ENCODE measurements at regions not wholly inside any gene's neighbourhood (a gene's known extent, or its start where the extent isn't known, plus 50 kb on each side); places are given as distances from the start of the nearest gene placed in this dataset.

DNA sequence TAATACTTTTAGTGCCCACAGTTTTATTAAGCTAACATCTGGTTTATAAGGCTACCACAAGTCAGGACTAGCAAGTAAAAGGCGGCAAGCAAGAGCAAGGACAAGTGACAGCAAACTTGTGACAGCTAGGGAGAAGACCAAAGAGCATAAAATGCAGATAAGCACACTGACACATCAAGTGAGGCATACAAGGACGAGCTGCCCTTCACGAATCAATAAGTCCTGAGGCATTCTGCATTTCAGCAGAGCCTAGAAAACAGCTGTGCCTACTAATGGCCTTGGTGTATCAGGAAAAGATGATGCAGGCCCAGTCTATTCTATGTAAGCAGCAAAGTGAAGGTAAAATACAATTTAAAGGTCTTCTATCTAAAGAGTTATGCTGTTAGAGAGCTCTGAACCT lies 74.8 kb downstream of the KRTAP19-8 start:
- TF ChIP-seq, protein P1, sequence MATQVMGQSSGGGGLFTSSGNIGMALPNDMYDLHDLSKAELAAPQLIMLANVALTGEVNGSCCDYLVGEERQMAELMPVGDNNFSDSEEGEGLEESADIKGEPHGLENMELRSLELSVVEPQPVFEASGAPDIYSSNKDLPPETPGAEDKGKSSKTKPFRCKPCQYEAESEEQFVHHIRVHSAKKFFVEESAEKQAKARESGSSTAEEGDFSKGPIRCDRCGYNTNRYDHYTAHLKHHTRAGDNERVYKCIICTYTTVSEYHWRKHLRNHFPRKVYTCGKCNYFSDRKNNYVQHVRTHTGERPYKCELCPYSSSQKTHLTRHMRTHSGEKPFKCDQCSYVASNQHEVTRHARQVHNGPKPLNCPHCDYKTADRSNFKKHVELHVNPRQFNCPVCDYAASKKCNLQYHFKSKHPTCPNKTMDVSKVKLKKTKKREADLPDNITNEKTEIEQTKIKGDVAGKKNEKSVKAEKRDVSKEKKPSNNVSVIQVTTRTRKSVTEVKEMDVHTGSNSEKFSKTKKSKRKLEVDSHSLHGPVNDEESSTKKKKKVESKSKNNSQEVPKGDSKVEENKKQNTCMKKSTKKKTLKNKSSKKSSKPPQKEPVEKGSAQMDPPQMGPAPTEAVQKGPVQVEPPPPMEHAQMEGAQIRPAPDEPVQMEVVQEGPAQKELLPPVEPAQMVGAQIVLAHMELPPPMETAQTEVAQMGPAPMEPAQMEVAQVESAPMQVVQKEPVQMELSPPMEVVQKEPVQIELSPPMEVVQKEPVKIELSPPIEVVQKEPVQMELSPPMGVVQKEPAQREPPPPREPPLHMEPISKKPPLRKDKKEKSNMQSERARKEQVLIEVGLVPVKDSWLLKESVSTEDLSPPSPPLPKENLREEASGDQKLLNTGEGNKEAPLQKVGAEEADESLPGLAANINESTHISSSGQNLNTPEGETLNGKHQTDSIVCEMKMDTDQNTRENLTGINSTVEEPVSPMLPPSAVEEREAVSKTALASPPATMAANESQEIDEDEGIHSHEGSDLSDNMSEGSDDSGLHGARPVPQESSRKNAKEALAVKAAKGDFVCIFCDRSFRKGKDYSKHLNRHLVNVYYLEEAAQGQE (IDR thresholded peaks at IDR 0.05; ENCODE audit: insufficient read depth in 1 of 2, low read depth in 2 of 2, low read length in 1 of 2) = no peak
- TF ChIP-seq, protein P2, sequence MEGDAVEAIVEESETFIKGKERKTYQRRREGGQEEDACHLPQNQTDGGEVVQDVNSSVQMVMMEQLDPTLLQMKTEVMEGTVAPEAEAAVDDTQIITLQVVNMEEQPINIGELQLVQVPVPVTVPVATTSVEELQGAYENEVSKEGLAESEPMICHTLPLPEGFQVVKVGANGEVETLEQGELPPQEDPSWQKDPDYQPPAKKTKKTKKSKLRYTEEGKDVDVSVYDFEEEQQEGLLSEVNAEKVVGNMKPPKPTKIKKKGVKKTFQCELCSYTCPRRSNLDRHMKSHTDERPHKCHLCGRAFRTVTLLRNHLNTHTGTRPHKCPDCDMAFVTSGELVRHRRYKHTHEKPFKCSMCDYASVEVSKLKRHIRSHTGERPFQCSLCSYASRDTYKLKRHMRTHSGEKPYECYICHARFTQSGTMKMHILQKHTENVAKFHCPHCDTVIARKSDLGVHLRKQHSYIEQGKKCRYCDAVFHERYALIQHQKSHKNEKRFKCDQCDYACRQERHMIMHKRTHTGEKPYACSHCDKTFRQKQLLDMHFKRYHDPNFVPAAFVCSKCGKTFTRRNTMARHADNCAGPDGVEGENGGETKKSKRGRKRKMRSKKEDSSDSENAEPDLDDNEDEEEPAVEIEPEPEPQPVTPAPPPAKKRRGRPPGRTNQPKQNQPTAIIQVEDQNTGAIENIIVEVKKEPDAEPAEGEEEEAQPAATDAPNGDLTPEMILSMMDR (IDR thresholded peaks at IDR 0.05) = no peak
- no peak for TF ChIP-seq TCF7L2 (IDR thresholded peaks at IDR 0.05; ENCODE audit: low read depth, low read length)
- TF ChIP-seq POLR2AphosphoS5 (IDR thresholded peaks at IDR 0.05; ENCODE audit: low read depth, low read length) = no peak
- no peak for TF ChIP-seq SIN3A (IDR thresholded peaks at IDR 0.05; ENCODE audit: borderline replicate concordance, insufficient read depth, low read depth, low read length)

All from Panc1 (cell line).